OCI-LY1 (cell line): ENCODE measurements at regions not wholly inside any gene's neighbourhood (a gene's known extent, or its start where the extent isn't known, plus 50 kb on each side); places are given as distances from the start of the nearest gene placed in this dataset.
"Not testable (repeated sequence)": the region's sequence is repeated elsewhere in the genome, so short reads cannot be mapped to it uniquely, and the experiment has no call there.

Source experiments
- EZH2 ChIP-seq: fragments of 200-600 bp; sonication (generic), shearing (Covaris generic); IDR thresholded peaks from 2 replicates; pipeline ENCODE4 v1.8.0; 2017; ENCODE audit warnings: borderline replicate concordance, mixed run types, mild to moderate bottlenecking, antibody characterized with exemption, low read length, moderate library complexity, mixed read lengths
- TF ChIP-seq, protein P1 (sequence below): fragments of 200-600 bp; sonication (generic), shearing (Covaris generic); IDR thresholded peaks from 2 replicates; pipeline ENCODE4 v1.5.1; 2017; ENCODE audit warnings: mild to moderate bottlenecking, antibody characterized with exemption, low read length, moderate library complexity, mixed read lengths

DNA sequence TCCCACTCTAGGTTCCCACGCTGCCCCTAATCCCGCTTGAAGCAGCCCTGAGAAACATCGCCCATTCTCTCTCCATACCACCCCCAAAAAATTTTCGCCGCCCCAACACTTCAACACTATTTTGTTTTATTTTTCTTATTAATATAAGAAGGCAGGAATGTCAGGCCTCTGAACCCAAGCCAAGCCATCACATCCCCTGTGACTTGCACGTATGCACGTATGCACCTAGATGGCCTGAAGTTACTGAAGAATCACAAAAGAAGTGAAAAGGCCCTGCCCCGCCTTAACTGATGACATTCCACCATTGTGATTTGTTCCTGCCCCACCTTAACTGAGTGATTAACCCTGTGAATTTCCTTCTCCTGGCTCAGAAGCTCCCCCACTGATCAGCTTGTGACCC is 229.1 kb upstream of the DUSP10 start:
- TF ChIP-seq, protein P1, sequence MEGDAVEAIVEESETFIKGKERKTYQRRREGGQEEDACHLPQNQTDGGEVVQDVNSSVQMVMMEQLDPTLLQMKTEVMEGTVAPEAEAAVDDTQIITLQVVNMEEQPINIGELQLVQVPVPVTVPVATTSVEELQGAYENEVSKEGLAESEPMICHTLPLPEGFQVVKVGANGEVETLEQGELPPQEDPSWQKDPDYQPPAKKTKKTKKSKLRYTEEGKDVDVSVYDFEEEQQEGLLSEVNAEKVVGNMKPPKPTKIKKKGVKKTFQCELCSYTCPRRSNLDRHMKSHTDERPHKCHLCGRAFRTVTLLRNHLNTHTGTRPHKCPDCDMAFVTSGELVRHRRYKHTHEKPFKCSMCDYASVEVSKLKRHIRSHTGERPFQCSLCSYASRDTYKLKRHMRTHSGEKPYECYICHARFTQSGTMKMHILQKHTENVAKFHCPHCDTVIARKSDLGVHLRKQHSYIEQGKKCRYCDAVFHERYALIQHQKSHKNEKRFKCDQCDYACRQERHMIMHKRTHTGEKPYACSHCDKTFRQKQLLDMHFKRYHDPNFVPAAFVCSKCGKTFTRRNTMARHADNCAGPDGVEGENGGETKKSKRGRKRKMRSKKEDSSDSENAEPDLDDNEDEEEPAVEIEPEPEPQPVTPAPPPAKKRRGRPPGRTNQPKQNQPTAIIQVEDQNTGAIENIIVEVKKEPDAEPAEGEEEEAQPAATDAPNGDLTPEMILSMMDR, result not testable (repeated sequence)
- not testable (repeated sequence) for TF ChIP-seq EZH2
